ENCODE measurements at regions not wholly inside any gene's neighbourhood (a gene's known extent, or its start where the extent isn't known, plus 50 kb on each side); places are given as distances from the start of the nearest gene placed in this dataset.
"Not testable (repeated sequence)": the region's sequence is repeated elsewhere in the genome, so short reads cannot be mapped to it uniquely, and the experiment has no call there.

- no peak for DNase-seq
These were observed 100.8 kb upstream of the UGP2 start for GRCh38 chr2:63740943-63741342.

- no peak for DNase-seq
These were observed 99.7 kb upstream of the UGP2 start for GRCh38 chr2:63741884-63742579.

GRCh38 chr2:63742580-63742976 lies 99.1 kb upstream of the UGP2 start:
- DNase-seq: no peak

- DNase-seq: no peak
These were observed 98.3 kb upstream of the UGP2 start for GRCh38 chr2:63743170-63743981.

- peak; percentile 17 for DNase-seq
These were observed 97.4 kb upstream of the UGP2 start for GRCh38 chr2:63743982-63744966.

GRCh38 chr2:63746548-63746947 lies 95.1 kb upstream of the UGP2 start:
- DNase-seq: not testable (repeated sequence)

DNA sequence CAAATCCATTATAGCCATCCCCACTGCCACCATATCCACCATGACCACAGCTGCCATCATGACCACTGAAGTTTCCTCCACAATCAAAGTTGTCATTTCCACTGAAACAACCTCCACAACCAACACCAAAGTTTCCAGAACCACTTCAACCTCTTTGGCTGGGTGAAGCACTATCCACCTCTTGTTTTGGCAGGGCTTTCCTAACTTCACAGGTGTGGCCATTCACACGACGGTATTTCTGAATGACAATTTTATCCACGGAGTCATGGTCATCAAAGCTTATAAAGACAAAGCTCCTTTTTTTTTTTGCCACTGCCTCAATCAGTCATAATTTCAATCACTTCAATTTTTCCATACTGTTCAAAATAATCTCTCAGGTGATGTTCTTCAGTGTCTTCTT lies 89.8 kb upstream of the UGP2 start:
- no peak for DNase-seq

DNA sequence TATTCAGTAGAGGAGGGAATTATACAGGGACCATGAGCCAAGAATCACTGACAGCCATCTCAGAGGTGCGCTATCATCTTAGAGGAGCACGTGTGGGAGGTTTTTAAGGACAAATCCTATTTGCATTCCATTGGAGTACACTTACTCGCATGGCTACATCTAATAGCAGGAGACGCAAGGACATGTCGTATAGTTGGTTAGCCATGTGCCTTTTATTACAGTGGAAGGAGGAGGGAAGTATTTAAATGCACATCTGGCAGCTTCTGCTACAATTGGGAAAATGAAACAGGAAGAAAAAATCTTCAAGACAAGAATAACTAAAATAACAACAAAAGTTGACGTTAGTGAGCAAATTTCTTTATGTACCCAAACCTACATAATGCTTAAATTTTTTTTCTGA lies 86.5 kb upstream of the UGP2 start:
- no peak for DNase-seq

GRCh38 chr2:63755965-63756364 lies 85.7 kb upstream of the UGP2 start:
- DNase-seq: no peak

GRCh38 chr2:63763391-63763941 lies 78.2 kb upstream of the UGP2 start:
- peak; percentile 38 for DNase-seq

DNA sequence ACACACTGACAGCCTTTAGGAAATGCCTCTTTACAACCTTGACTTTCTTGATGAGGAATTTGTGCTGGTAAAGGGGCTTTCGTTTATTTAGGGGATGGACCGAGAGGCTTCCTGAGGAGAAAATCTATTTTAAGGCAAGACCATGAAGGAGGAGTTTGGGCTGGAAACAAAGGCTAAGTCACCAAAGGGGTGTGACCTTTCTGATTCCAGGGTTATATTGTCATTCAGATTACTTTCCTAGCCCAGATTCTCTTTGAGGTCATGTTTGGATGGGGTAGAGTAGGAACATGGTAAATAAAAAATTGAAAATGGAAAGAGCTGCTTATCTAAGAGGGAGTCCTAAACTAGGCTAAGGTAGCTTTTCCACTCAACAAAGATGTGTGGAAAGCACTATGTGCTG lies 77.1 kb upstream of the UGP2 start:
- no peak for DNase-seq

DNA sequence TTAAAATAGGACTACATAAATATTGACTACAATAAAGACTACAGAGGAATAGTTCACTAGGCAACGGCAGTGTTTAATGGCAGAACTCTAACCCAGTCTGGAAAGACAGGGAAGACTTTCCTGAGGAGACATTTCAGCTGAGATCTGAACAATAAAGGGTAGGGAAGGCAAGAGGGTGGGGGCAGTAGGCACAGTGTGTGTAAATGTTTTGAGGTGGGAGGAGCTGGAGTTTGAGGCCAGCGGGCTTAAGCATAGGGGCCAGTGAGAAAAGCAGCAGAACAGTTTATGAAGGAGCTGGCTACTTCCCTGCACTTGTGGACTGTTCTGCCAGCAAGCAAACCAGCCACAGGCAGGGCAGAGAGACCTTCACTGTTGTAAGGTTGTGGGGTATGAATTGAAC lies 76.6 kb upstream of the UGP2 start:
- DNase-seq: no peak

GRCh38 chr2:63767307-63767706 lies 74.4 kb upstream of the UGP2 start:
- DNase-seq: no peak

DNA sequence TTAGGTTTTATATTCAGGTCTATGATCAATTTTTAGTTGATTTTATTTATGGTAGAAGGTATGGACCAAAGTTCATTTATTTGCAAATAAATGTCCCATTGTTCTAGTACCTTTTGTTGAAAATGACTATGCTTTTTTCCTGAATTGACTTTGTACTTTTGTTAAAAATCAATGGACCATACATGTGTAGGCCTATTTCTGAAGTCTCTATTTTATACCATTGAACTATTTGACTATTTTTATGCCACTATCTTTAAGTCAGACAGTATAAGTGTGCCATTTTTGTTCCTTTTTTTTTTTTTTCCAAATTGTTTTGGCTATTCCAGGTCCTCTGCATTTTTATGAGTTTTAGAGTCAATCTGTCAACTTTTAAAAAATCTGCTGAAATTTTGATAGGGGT lies 73.6 kb upstream of the UGP2 start:
- no peak for DNase-seq

GRCh38 chr2:63769915-63770314 lies 71.8 kb upstream of the UGP2 start:
- no peak for DNase-seq

DNA sequence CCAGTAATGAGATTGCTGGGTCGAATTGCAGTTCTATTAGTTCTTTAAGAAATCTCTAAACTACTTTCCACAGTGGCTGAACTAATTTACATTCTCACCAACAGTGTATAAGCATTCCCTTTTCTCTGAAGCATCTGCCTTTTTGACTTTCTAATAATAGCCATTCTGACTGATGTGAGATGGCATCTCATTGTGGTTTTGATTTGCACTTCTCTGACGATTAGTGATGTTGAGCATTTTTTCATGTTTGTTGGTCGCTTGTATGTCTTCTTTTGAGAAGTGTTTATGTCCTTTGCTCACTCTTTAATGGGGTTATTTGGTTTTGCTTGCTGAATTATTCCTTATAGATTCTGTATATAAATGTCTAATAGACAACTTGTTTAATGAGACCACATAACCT lies 69.6 kb upstream of the UGP2 start:
- DNase-seq: no peak

GRCh38 chr2:63775191-63775590 lies 66.5 kb upstream of the UGP2 start:
- no peak for DNase-seq

GRCh38 chr2:63776382-63776781 lies 65.3 kb upstream of the UGP2 start:
- no peak for DNase-seq

DNA sequence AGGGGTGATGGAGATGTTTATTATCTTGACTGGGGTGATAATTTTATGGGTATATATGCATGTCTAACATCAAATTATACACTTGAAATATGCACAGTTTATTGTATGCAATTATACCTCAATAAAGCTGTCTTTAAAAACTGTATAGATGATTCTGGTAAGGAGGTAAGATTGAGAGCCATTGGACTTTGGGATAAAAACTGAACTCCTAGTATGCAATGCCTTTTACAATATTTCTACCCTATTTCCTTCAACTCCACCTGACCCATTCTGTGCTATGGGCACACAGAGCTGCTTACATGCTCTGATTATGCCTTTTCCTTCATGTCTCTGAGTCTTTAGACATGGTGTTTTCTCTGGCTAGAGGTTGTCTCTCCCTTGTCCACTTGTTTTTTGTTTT lies 63.9 kb upstream of the UGP2 start:
- DNase-seq: no peak

DNA sequence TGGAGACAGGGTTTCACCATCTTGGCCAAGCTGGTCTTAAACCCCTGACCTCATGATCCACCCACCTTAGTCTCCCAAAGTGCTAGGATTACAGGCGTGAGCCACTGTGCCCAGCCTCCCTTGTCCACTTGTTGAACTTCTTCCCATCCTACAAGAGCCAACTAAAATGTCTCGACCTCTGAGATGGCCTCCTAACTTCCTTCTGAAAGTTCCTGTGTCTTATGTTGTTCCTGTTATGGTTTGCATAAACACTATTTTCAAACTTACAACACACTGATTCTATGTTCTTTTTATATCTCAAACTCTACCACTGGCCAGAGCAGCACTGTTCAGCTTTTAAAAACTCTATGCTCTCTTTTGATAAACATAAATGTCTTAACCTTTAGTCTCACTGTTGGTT lies 63.3 kb upstream of the UGP2 start:
- no peak for DNase-seq

- no peak for DNase-seq
These were observed 61.1 kb upstream of the UGP2 start for GRCh38 chr2:63780518-63781155.

DNA sequence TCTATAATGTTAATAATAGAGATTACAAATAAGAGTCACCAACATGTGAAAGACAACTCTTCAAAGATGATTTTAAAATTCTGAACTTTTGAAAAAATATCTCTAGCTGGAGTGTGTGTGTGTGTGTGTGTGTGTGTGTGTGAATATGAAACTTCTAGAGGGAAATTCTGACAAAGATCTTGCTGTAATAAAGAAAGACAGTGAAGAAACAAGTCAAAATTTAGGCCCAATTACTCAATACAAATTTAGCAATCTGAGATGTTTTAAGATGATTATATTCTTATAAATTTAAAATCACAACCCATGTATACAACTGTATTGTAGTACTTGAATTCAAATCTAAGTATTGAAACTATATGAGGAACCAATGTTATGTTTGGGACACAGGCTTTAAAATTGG lies 57.2 kb upstream of the UGP2 start:
- no peak for DNase-seq

DNA sequence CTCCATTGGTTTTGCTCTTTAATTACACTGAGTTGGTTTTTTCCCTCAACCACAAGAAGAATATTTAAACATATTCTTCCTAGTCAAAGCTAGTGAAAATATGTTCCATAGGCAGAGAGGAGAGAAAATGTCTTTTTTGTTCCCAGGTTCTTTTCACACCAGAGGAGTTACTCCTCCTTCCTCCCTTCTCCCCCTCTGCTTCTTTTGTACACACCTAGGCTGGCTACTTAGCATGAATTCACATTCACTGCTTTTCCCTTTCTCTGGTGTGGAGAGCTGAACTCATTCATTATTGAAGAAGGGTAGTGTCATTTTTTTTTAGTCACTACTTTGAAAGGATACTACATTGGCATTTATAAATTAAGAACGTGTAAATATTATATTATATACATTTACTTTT lies 56.6 kb upstream of the UGP2 start:
- no peak for DNase-seq

Measured in NCI-H1694 treated with DMSO at 0.1 percent for 48 hours (cell line).